IMR-90 (cell line): ENCODE measurements at regions not wholly inside any gene's neighbourhood (a gene's known extent, or its start where the extent isn't known, plus 50 kb on each side); places are given as distances from the start of the nearest gene placed in this dataset.

Source experiments
- ATAC-seq: fragments of 200-7000 bp; cut with Tn5 transposase; 2 replicates; pipeline ENCODE4 v1.9.1; 2020; ENCODE audit warnings: low read depth, mild to moderate bottlenecking, moderate library complexity
- BruUV-seq: library from RNA; stranded (reverse); fragments of 400-500 nt; replicated peaks from 2 replicates; lab custom pipeline; 2021; lab: Mats Ljungman, UMichigan
- CTCF ChIA-PET: fragments of 300-600 bp; formaldehyde crosslinking; extraction: SDS; loops from one replicate; lab custom pipeline; 2021; ENCODE audit warnings: antibody characterized with exemption; lab: Yijun Ruan, JAX
- POLR2A ChIA-PET: fragments of 300-600 bp; sonication (Branson Sonifier 250); formaldehyde crosslinking; loops from one replicate; lab custom pipeline; 2022; ENCODE audit warnings: antibody characterized with exemption; ENCODE audit not compliant: unreplicated experiment; lab: Charles Lee
- DNase-seq: peaks from one replicate; pipeline ENCODE4 v3.0.0; 2013
- H2AFZ ChIP-seq: replicated peaks from 2 replicates; pipeline ENCODE3; 2013; ENCODE audit warnings: low read length, mild to moderate bottlenecking; ENCODE audit not compliant: poor library complexity
- H2AK5ac ChIP-seq: 2 replicates; pipeline ENCODE4 v1.6.1; 2013; ENCODE audit warnings: low read depth, low read length, inconsistent platforms
- H2AK9ac ChIP-seq: replicated peaks from 2 replicates; pipeline ENCODE3; 2013; ENCODE audit warnings: mild to moderate bottlenecking, low read depth, low read length, moderate library complexity; ENCODE audit not compliant: poor library complexity
- H2BK120ac ChIP-seq: 2 replicates; pipeline ENCODE4 v1.6.1; 2013; ENCODE audit warnings: low read depth, low read length, inconsistent platforms
- H2BK15ac ChIP-seq: 3 replicates; pipeline ENCODE4 v1.6.1; 2013; ENCODE audit warnings: low read depth, low read length, inconsistent platforms
- H2BK20ac ChIP-seq: 2 replicates; pipeline ENCODE4 v1.6.1; 2013; ENCODE audit warnings: low read depth, mild to moderate bottlenecking, inconsistent platforms, low read length, moderate library complexity
- H2BK5ac ChIP-seq: 2 replicates; pipeline ENCODE4 v1.6.1; 2013; ENCODE audit warnings: mild to moderate bottlenecking, low read depth, low read length, inconsistent platforms; ENCODE audit not compliant: poor library complexity, severe bottlenecking
- H3K14ac ChIP-seq: replicated peaks from 2 replicates; pipeline ENCODE4 v1.6.1; 2013; ENCODE audit warnings: low read depth, low read length, inconsistent platforms
- H3K18ac ChIP-seq: 2 replicates; pipeline ENCODE4 v1.6.1; 2013; ENCODE audit warnings: low read depth, low read length, control low read depth
- H3K23ac ChIP-seq: 2 replicates; pipeline ENCODE4 v1.6.1; 2013; ENCODE audit warnings: low read depth, low read length, inconsistent platforms
- H3K27ac ChIP-seq: 2 replicates; pipeline ENCODE4 v1.5.1; 2013; ENCODE audit warnings: mild to moderate bottlenecking, control low read depth, low read length; ENCODE audit not compliant: insufficient read depth
- H3K27me3 ChIP-seq: 2 replicates; pipeline ENCODE4 v1.6.1; 2013; ENCODE audit warnings: low read length; ENCODE audit not compliant: control insufficient read depth, insufficient read depth
- H3K36me3 ChIP-seq: 2 replicates; pipeline ENCODE4 v1.6.1; 2013; ENCODE audit warnings: low read length, mixed read lengths; ENCODE audit not compliant: control insufficient read depth, insufficient read depth
- H3K4ac ChIP-seq: 2 replicates; pipeline ENCODE4 v1.6.1; 2013; ENCODE audit warnings: low read depth, low read length, inconsistent platforms
- H3K4me1 ChIP-seq: 2 replicates; pipeline ENCODE4 v1.6.1; 2013; ENCODE audit warnings: low read length, mixed read lengths; ENCODE audit not compliant: control insufficient read depth, insufficient read depth
- H3K4me2 ChIP-seq: 2 replicates; pipeline ENCODE4 v1.6.1; 2013; ENCODE audit warnings: low read depth, mild to moderate bottlenecking, control low read depth, low read length, moderate library complexity
- H3K4me3 ChIP-seq: 2 replicates; pipeline ENCODE4 v1.5.1; 2013; ENCODE audit warnings: low read depth, mild to moderate bottlenecking, control low read depth, low read length, moderate library complexity; ENCODE audit not compliant: insufficient read depth
- H3K56ac ChIP-seq: 2 replicates; pipeline ENCODE4 v1.6.1; 2013; ENCODE audit warnings: low read length, inconsistent platforms; ENCODE audit not compliant: insufficient read depth; ENCODE audit errors: extremely low read depth
- H3K79me1 ChIP-seq, 2 experiments: 2 replicates each; pipeline ENCODE4 v1.6.1; 2013; ENCODE audit warnings: low read length in 2 of 2, inconsistent platforms in 1 of 2, low read depth in 1 of 2
- H3K9ac ChIP-seq: 2 replicates; pipeline ENCODE4 v1.6.1; 2013; ENCODE audit warnings: low read depth, low read length, control low read depth
- H3K9me1 ChIP-seq: 2 replicates; pipeline ENCODE4 v1.6.1; 2013; ENCODE audit warnings: low read length, inconsistent platforms; ENCODE audit not compliant: insufficient read depth
- H3K9me3 ChIP-seq: 2 replicates; pipeline ENCODE4 v1.6.1; 2013; ENCODE audit warnings: low read length; ENCODE audit not compliant: control insufficient read depth, insufficient read depth
- H4K20me1 ChIP-seq: 2 replicates; pipeline ENCODE4 v1.6.1; 2013; ENCODE audit warnings: low read length, inconsistent platforms; ENCODE audit not compliant: insufficient read depth
- H4K5ac ChIP-seq: 2 replicates; pipeline ENCODE4 v1.6.1; 2013; ENCODE audit warnings: mild to moderate bottlenecking, low read depth, low read length, control low read depth
- H4K8ac ChIP-seq, 2 experiments: 2 replicates each; pipeline ENCODE4 v1.6.1; 2013; ENCODE audit warnings: low read depth in 2 of 2, low read length in 2 of 2, control low read depth in 1 of 2, inconsistent platforms in 1 of 2
- H4K91ac ChIP-seq: 2 replicates; pipeline ENCODE4 v1.6.1; 2013; ENCODE audit warnings: low read depth, low read length, inconsistent platforms; ENCODE audit not compliant: insufficient read depth
- BHLHE40 ChIP-seq: fragments of 150-350 bp; IDR thresholded peaks from 2 replicates; pipeline ENCODE4 v1.6.1; 2016; ENCODE audit warnings: mild to moderate bottlenecking, low read depth, low read length
- CHD1 ChIP-seq: IDR thresholded peaks from 2 replicates; pipeline ENCODE4 v1.6.1; 2012; ENCODE audit warnings: low read depth, low read length, improper control_type of control experiment
- FOS ChIP-seq: fragments of 150-350 bp; IDR thresholded peaks from 2 replicates; pipeline ENCODE4 v1.6.1; 2016; ENCODE audit warnings: low read depth, low read length
- MXI1 ChIP-seq: IDR thresholded peaks from 2 replicates; pipeline ENCODE4 v1.6.1; 2012; ENCODE audit warnings: low read depth, mild to moderate bottlenecking, low read length, moderate library complexity, borderline replicate concordance
- RAD21 ChIP-seq: IDR thresholded peaks from 2 replicates; pipeline ENCODE4 v1.6.1; 2012; ENCODE audit warnings: low read length, improper control_type of control experiment
- RCOR1 ChIP-seq: IDR thresholded peaks from 2 replicates; pipeline ENCODE4 v1.6.1; 2012; ENCODE audit warnings: mild to moderate bottlenecking, low read length, improper control_type of control experiment; ENCODE audit not compliant: insufficient replicate concordance
- WGBS, 2 experiments: methylation state at CpG; one replicate each; pipeline versions ENCODE4 v1.1.5 to v1.1.7; 2013; ENCODE audit warnings: missing lambda C conversion rate in 2 of 2; ENCODE audit not compliant: insufficient read length in 1 of 2; ENCODE audit errors: extremely low coverage in 2 of 2; 5-methylcytosine and 5-hydroxymethylcytosine counted together
- dilution Hi-C: fragments of 300-500 bp; cut with HindIII; formaldehyde crosslinking; loops from one replicate; pipeline ENCODE4 v1.14.3; 2018; ENCODE audit warnings: low sequenced_read_pairs; ENCODE audit not compliant: unreplicated experiment
- in situ Hi-C: fragments of 300-500 bp; cut with MboI; formaldehyde crosslinking; loops from 3 replicates; pipeline ENCODE4 v1.14.3; 2019; ENCODE audit warnings: low sequenced_read_pairs, inconsistent platforms, mixed read lengths
- intact Hi-C: fragments of 100-400 bp; cut with micrococcal nuclease; formaldehyde crosslinking; loops from 2 replicates; pipeline ENCODE4 v1.10.0; 2022
- TF ChIP-seq, protein P1 (sequence below): conservative IDR thresholded peaks from 2 replicates; pipeline ENCODE4 v1.5.1; 2012; ENCODE audit warnings: mild to moderate bottlenecking, low read depth, low read length, improper control_type of control experiment

DNA sequence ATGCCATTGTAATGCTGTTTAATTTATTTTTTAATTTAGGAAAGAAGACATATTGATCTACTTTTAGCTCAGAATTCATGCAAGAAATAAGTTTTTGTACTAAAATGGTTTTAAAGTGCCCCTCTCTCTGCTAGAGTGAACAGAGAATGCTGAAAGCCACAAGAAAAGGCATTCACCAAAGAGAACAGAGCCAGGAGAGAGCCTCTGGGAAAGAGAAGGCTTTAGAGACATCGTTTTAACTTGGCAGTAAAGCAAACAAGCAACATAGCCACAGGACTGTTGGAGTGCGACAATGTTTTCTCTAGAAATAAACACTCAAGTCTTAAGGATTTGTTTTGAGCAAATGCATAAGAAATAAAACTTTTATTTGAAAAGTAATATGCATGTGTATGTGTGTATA lies 484.1 kb upstream of the CPEB2 start:
- no TSS peak for BruUV-seq

More for the DNA sequence above, 484.1 kb upstream of the CPEB2 start:
- Histone ChIP-seq H2BK15ac (no peak overlapping the region), H2AFZ (no peak overlapping the region), H4K5ac (no peak overlapping the region), H3K9me1 (no peaks in the 10 kb centered on the region), H3K79me1 (no peaks in the 10 kb centered on the region), H3K56ac (no peak overlapping the region), H3K9ac (no peak overlapping the region), H2AK9ac (no peak overlapping the region), H3K4me2 (no peak overlapping the region), H3K4me3 (no peak overlapping the region), H3K9me3 (peaks cover 3% of the 10 kb centered on the region; the same call in 1 of the 2 replicates), H3K4ac (no peak overlapping the region), H3K18ac (no peak overlapping the region), H2BK120ac (no peak overlapping the region), H3K36me3 (no peaks in the 10 kb centered on the region), H2AK5ac (no peak overlapping the region), H3K4me1 (no peaks in the 10 kb centered on the region), H3K14ac (no peak overlapping the region), H4K8ac (no peak overlapping the region), H4K20me1 (no peaks in the 10 kb centered on the region), H3K27ac (no peak overlapping the region), H2BK20ac (no peak overlapping the region), H3K27me3 (no peaks in the 10 kb centered on the region), H4K91ac (no peak overlapping the region), H3K23ac (no peak overlapping the region), H2BK5ac (no peak overlapping the region)
- ATAC-seq (no peak), DNase-seq (no peak)
- CTCF ChIA-PET, result no interaction called here
- WGBS, 2 experiments, result no CpG with 5 or more reads among the region's 2 CpGs
- in situ Hi-C loops (no loop called here), intact Hi-C loops (loop anchor here (10.0 kb wide), 1 partner anchor 863 kb away; no protein-coding TSS in a partner anchor), dilution Hi-C loops (no loop called here)
- POLR2A ChIA-PET, result no interaction called here
- TF ChIP-seq CHD1 (no peak), RAD21 (no peak), MXI1 (no peak), RCOR1 (no peak), BHLHE40 (no peak), FOS (no peak)
- TF ChIP-seq, protein P1, sequence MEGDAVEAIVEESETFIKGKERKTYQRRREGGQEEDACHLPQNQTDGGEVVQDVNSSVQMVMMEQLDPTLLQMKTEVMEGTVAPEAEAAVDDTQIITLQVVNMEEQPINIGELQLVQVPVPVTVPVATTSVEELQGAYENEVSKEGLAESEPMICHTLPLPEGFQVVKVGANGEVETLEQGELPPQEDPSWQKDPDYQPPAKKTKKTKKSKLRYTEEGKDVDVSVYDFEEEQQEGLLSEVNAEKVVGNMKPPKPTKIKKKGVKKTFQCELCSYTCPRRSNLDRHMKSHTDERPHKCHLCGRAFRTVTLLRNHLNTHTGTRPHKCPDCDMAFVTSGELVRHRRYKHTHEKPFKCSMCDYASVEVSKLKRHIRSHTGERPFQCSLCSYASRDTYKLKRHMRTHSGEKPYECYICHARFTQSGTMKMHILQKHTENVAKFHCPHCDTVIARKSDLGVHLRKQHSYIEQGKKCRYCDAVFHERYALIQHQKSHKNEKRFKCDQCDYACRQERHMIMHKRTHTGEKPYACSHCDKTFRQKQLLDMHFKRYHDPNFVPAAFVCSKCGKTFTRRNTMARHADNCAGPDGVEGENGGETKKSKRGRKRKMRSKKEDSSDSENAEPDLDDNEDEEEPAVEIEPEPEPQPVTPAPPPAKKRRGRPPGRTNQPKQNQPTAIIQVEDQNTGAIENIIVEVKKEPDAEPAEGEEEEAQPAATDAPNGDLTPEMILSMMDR, result no peak
